GM12878 (cell line): ENCODE measurements at regions not wholly inside any gene's neighbourhood (a gene's known extent, or its start where the extent isn't known, plus 50 kb on each side); places are given as distances from the start of the nearest gene placed in this dataset.

Source experiments
- ATAC-seq: fragments of 200-7000 bp; cut with Tn5 transposase; 3 replicates; pipeline ENCODE4 v1.9.1; 2020; ENCODE audit warnings: mild to moderate bottlenecking, moderate library complexity
- BruUV-seq: library from RNA; stranded (reverse); fragments of 400-500 nt; replicated peaks from 2 replicates; lab custom pipeline; 2021; lab: Mats Ljungman, UMichigan
- CTCF ChIA-PET: fragments of 300-600 bp; sonication (Branson Sonifier 250); formaldehyde crosslinking; extraction: SDS; loops from one replicate; lab custom pipeline; 2021; ENCODE audit warnings: inconsistent platforms; lab: Yijun Ruan, JAX
- POLR2A ChIA-PET: fragments of 350-600 bp; formaldehyde crosslinking; extraction: SDS; loops from one replicate; lab custom pipeline; 2021; ENCODE audit warnings: inconsistent platforms; lab: Charles Lee
- RAD21 ChIA-PET: fragments of 300-600 bp; sonication (Branson Sonifier 250); formaldehyde crosslinking; loops from one replicate; lab custom pipeline; 2023; ENCODE audit warnings: antibody characterized with exemption; ENCODE audit not compliant: unreplicated experiment; lab: Charles Lee
- SMC1A ChIA-PET: fragments of 300-600 bp; sonication (Branson Sonifier 250); formaldehyde crosslinking; loops from one replicate; lab custom pipeline; 2023; ENCODE audit not compliant: unreplicated experiment, uncharacterized antibody; lab: Charles Lee
- DNase-seq: peaks from one replicate; pipeline ENCODE4 v3.0.0-alpha.2; 2011; ENCODE audit warnings: low read depth, low spot score
- FAIRE-seq: peaks from 3 replicates; lab custom pipeline; 2011; peaks lifted over from hg19 to GRCh38; lab: Jason Lieb, UNC
- H2AFZ ChIP-seq: 2 replicates; pipeline ENCODE4 v1.6.0; 2011; ENCODE audit warnings: low read depth, low read length, control low read depth; ENCODE audit not compliant: control insufficient read depth
- H3K27ac ChIP-seq: 2 replicates; pipeline ENCODE4 v1.5.1; 2011; ENCODE audit warnings: control low read depth; ENCODE audit not compliant: control insufficient read depth, insufficient read depth
- H3K27me3 ChIP-seq, 2 experiments: replicated peaks in 1 of 2; 2 replicates each; pipeline versions ENCODE4 v1.6.0 to v1.6.1; 2011; ENCODE audit warnings: low read length in 1 of 2; ENCODE audit not compliant: control insufficient read depth in 2 of 2, insufficient read depth in 2 of 2
- H3K36me3 ChIP-seq, 2 experiments: 2 replicates each; pipeline ENCODE4 v1.5.1; 2011; ENCODE audit warnings: low read length in 1 of 2; ENCODE audit not compliant: control insufficient read depth in 2 of 2, insufficient read depth in 2 of 2
- H3K4me1 ChIP-seq: 2 replicates; pipeline ENCODE4 v1.6.1; 2011; ENCODE audit warnings: mild to moderate bottlenecking, low read length, moderate library complexity, mixed read lengths; ENCODE audit not compliant: control insufficient read depth, insufficient read depth
- H3K4me2 ChIP-seq: 2 replicates; pipeline ENCODE4 v1.6.0; 2011; ENCODE audit warnings: control low read depth; ENCODE audit not compliant: control insufficient read depth, insufficient read depth
- H3K4me3 ChIP-seq: fragments of 200-600 bp; sonication (generic); 2 replicates; pipeline ENCODE4 v1.5.1; 2016
- H3K79me2 ChIP-seq: 2 replicates; pipeline ENCODE4 v1.6.0; 2011; ENCODE audit warnings: low read length; ENCODE audit not compliant: control insufficient read depth, insufficient read depth
- H3K9ac ChIP-seq: 2 replicates; pipeline ENCODE4 v1.8.0; 2011; ENCODE audit warnings: low read length, control low read depth, mixed read lengths; ENCODE audit not compliant: control insufficient read depth, insufficient read depth
- H3K9me3 ChIP-seq: replicated peaks from 3 replicates; pipeline ENCODE4 v1.5.1; 2011; ENCODE audit warnings: mild to moderate bottlenecking, low read length; ENCODE audit not compliant: control insufficient read depth, insufficient read depth
- H4K20me1 ChIP-seq: 2 replicates; pipeline ENCODE4 v1.6.0; 2011; ENCODE audit not compliant: control insufficient read depth, insufficient read depth
- E2F4 ChIP-seq: IDR thresholded peaks from 2 replicates; pipeline ENCODE4 v1.6.1; 2012; ENCODE audit warnings: low read depth, low read length, improper control_type of control experiment
- IKZF1 ChIP-seq: fragments of 450-650 bp; conservative IDR thresholded peaks from 2 replicates; pipeline ENCODE4 v1.6.1; 2017; ENCODE audit warnings: antibody characterized with exemption, mild to moderate bottlenecking
- IKZF2 ChIP-seq, 2 experiments: fragments of 450-650 bp; IDR thresholded peaks; 2 replicates each; pipeline ENCODE4 v1.6.1; 2017; ENCODE audit warnings: mild to moderate bottlenecking in 2 of 2, moderate library complexity in 2 of 2
- MEF2A ChIP-seq: IDR thresholded peaks from 2 replicates; pipeline ENCODE4 v1.6.1; 2011; ENCODE audit warnings: low read depth, mild to moderate bottlenecking, low read length, moderate library complexity; ENCODE audit not compliant: insufficient read depth
- RAD51 ChIP-seq: fragments of 450-650 bp; IDR thresholded peaks from 2 replicates; pipeline ENCODE4 v1.6.1; 2016; ENCODE audit warnings: moderate library complexity, mild to moderate bottlenecking, inconsistent platforms
- SIX5 ChIP-seq: IDR thresholded peaks from 2 replicates; pipeline ENCODE4 v1.6.1; 2011; ENCODE audit warnings: mild to moderate bottlenecking, low read depth, low read length, moderate library complexity; ENCODE audit not compliant: severe bottlenecking
- SPI1 ChIP-seq: IDR thresholded peaks from 2 replicates; pipeline ENCODE4 v1.6.1; 2011; ENCODE audit warnings: low read depth, mild to moderate bottlenecking, low read length, moderate library complexity, borderline replicate concordance; ENCODE audit not compliant: insufficient read depth
- WGBS: methylation state at CpG from one replicate; pipeline ENCODE4 v1.1.6; 2016; ENCODE audit warnings: low lambda C conversion rate; ENCODE audit not compliant: insufficient replicate concordance, insufficient coverage; ENCODE audit errors: missing lambda C conversion rate; 5-methylcytosine and 5-hydroxymethylcytosine counted together
- in situ Hi-C: fragments of 300-500 bp; cut with MboI; formaldehyde crosslinking; loops from 9 replicates; pipeline ENCODE4 v1.14.3; 2018; ENCODE audit warnings: mixed read lengths
- intact Hi-C: fragments of 100-400 bp; cut with micrococcal nuclease; formaldehyde crosslinking; loops from one replicate; pipeline ENCODE4 v1.14.2; 2022; ENCODE audit not compliant: unreplicated experiment
- TF ChIP-seq, protein P1 (sequence below): IDR thresholded peaks from 2 replicates; pipeline ENCODE4 v1.6.1; 2012; ENCODE audit warnings: mild to moderate bottlenecking, low read depth, low read length
- TF ChIP-seq, protein P2 (sequence below): fragments of 450-650 bp; IDR thresholded peaks from 2 replicates; pipeline ENCODE4 v1.6.1; 2016; ENCODE audit warnings: mild to moderate bottlenecking

DNA sequence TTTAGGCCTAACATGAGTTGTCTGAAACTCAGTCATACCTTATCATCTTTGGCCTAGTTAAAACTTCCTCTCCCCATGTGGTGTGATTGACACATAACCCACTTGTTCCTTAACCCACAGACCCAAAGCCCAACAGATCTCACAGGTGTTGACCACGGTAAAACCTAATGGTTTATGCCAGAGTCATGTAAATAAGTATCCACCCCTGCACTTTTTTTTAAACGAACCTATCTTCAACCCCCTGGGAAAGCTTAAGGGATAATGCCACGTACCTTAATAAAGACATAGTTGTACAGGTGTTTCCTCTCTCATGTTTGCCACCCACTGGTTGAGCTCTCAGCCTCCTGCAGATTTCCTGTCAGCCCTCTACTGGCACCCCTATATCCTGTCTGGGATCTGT lies 709.3 kb upstream of the CCDC179 start:
- H3K79me2 ChIP-seq = no peaks in the 10 kb centered on the region
- POLR2A ChIA-PET = no interaction called here
- FAIRE-seq = no peak

DNA sequence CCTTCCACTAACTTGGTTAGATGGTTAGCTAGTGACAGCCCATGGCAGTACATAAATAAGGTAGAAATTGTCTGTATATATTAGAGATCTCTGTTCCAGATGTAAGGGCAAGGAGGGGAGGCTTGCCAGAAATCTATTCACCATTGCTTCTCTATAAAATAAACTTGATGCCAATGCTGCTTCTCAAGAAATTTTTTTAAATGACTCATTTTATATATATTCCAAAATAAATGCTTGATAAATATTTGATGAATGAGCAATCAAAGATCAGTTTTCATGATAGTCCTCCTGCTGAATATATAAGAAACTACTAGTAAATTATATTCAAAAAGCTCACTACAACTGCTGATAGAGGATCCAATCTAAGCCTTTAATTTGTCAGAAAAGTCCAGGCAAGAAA lies 710.6 kb upstream of the CCDC179 start:
- H3K27ac ChIP-seq = no peak overlapping the region
- no peaks in the 10 kb centered on the region for H3K36me3 ChIP-seq
- intact Hi-C loops = no loop called here
- POLR2A ChIA-PET = no interaction called here
- RAD21 ChIA-PET = no interaction called here
- no peaks in the 10 kb centered on the region for H3K27me3 ChIP-seq
- no peaks in the 10 kb centered on the region for H3K9me3 ChIP-seq
- CTCF ChIA-PET = no interaction called here
- no peak overlapping the region for H3K4me3 ChIP-seq
- H3K4me2 ChIP-seq = no peak overlapping the region
- no TSS peak for BruUV-seq
- in situ Hi-C loops = no loop called here
- H3K79me2 ChIP-seq = no peaks in the 10 kb centered on the region
- no peak overlapping the region for H3K9ac ChIP-seq
- ATAC-seq = no peak
- H2AFZ ChIP-seq = no peak overlapping the region
- no peak for FAIRE-seq
- H3K4me1 ChIP-seq = no peaks in the 10 kb centered on the region
- no peaks in the 10 kb centered on the region for H4K20me1 ChIP-seq
- no peak for DNase-seq
- no peak for TF ChIP-seq E2F4
- TF ChIP-seq IKZF1 = no peak
- no peak for TF ChIP-seq MEF2A
- TF ChIP-seq RAD51 = no peak
- TF ChIP-seq SIX5 = no peak
- TF ChIP-seq, protein P1, sequence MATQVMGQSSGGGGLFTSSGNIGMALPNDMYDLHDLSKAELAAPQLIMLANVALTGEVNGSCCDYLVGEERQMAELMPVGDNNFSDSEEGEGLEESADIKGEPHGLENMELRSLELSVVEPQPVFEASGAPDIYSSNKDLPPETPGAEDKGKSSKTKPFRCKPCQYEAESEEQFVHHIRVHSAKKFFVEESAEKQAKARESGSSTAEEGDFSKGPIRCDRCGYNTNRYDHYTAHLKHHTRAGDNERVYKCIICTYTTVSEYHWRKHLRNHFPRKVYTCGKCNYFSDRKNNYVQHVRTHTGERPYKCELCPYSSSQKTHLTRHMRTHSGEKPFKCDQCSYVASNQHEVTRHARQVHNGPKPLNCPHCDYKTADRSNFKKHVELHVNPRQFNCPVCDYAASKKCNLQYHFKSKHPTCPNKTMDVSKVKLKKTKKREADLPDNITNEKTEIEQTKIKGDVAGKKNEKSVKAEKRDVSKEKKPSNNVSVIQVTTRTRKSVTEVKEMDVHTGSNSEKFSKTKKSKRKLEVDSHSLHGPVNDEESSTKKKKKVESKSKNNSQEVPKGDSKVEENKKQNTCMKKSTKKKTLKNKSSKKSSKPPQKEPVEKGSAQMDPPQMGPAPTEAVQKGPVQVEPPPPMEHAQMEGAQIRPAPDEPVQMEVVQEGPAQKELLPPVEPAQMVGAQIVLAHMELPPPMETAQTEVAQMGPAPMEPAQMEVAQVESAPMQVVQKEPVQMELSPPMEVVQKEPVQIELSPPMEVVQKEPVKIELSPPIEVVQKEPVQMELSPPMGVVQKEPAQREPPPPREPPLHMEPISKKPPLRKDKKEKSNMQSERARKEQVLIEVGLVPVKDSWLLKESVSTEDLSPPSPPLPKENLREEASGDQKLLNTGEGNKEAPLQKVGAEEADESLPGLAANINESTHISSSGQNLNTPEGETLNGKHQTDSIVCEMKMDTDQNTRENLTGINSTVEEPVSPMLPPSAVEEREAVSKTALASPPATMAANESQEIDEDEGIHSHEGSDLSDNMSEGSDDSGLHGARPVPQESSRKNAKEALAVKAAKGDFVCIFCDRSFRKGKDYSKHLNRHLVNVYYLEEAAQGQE = no peak
- SMC1A ChIA-PET = interaction anchor here (1.0 kb wide), 1 partner anchor 15 kb away, joined by 5 read pairs; no protein-coding TSS in a partner anchor

More for the DNA sequence above, 709.3 kb upstream of the CCDC179 start:
- intact Hi-C loops = no loop called here
- CTCF ChIA-PET = interaction anchor here (1.0 kb wide), 1 partner anchor 32 kb away, joined by 3 read pairs; no protein-coding TSS in a partner anchor
- peak; percentile 33 for DNase-seq
- H3K9me3 ChIP-seq = no peaks in the 10 kb centered on the region
- no peak overlapping the region for H3K4me2 ChIP-seq
- H3K27me3 ChIP-seq = no peaks in the 10 kb centered on the region
- H3K4me3 ChIP-seq = no peak overlapping the region
- SMC1A ChIA-PET = no interaction called here
- no peak overlapping the region for H2AFZ ChIP-seq
- no peaks in the 10 kb centered on the region for H4K20me1 ChIP-seq
- BruUV-seq = no TSS peak
- H3K36me3 ChIP-seq = no peaks in the 10 kb centered on the region
- H3K9ac ChIP-seq = no peak overlapping the region
- in situ Hi-C loops = no loop called here
- RAD21 ChIA-PET = interaction anchor here (0.6 kb wide), 1 partner anchor 24 kb away, joined by 3 read pairs; no protein-coding TSS in a partner anchor
- H3K27ac ChIP-seq = no peak overlapping the region
- 3% methylated on average over 3 of the region's 3 CpGs for WGBS
- ATAC-seq = peak; percentile 80
- H3K4me1 ChIP-seq = no peaks in the 10 kb centered on the region
- TF ChIP-seq, protein P2, sequence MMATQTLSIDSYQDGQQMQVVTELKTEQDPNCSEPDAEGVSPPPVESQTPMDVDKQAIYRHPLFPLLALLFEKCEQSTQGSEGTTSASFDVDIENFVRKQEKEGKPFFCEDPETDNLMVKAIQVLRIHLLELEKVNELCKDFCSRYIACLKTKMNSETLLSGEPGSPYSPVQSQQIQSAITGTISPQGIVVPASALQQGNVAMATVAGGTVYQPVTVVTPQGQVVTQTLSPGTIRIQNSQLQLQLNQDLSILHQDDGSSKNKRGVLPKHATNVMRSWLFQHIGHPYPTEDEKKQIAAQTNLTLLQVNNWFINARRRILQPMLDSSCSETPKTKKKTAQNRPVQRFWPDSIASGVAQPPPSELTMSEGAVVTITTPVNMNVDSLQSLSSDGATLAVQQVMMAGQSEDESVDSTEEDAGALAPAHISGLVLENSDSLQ = peak; percentile 86
- TF ChIP-seq IKZF2 (IDR thresholded peaks at IDR 0.05) (0 out of 4 replicates have a peak, but pooled peaks of 1 of the 2 experiments have one; percentile 27), SPI1 (no peak)
